Cardiac muscle cell (in vitro differentiated cells and primary cell): ENCODE measurements at regions not wholly inside any gene's neighbourhood (a gene's known extent, or its start where the extent isn't known, plus 50 kb on each side); places are given as distances from the start of the nearest gene placed in this dataset.

Experiments
- DNase-seq, 2 donors: peaks; one replicate each; pipeline versions ENCODE4 v3.0.0 to v3.0.0-alpha.2; 2010 to 2017; ENCODE audit warnings: low read depth in 1 of 2, low spot score in 1 of 2
- H3K27ac ChIP-seq: fragments of 200-600 bp; sonication (generic); 2 replicates; pipeline ENCODE4 v1.5.1; 2016
- H3K27me3 ChIP-seq: fragments of 200-600 bp; sonication (generic); 2 replicates; pipeline ENCODE4 v1.6.0; 2016; ENCODE audit warnings: control low read depth
- H3K36me3 ChIP-seq: fragments of 200-600 bp; sonication (generic); 2 replicates; pipeline ENCODE4 v1.5.1; 2016; ENCODE audit warnings: control low read depth
- H3K4me1 ChIP-seq: fragments of 200-600 bp; sonication (generic); 2 replicates; pipeline ENCODE4 v1.8.1; 2017; ENCODE audit warnings: low read depth, mild to moderate bottlenecking, mixed run types
- H3K4me3 ChIP-seq: fragments of 200-600 bp; sonication (generic); 2 replicates; pipeline ENCODE4 v1.5.1; 2016; ENCODE audit warnings: mild to moderate bottlenecking
- H3K9me3 ChIP-seq: fragments of 200-600 bp; sonication (generic); 2 replicates; pipeline ENCODE4 v1.5.1; 2017; ENCODE audit warnings: low read depth, mild to moderate bottlenecking, control low read depth
- CTCF ChIP-seq: IDR thresholded peaks from 2 replicates; pipeline ENCODE4 v1.5.1; 2012; ENCODE audit warnings: low read depth, mild to moderate bottlenecking, low read length

GRCh38 chr2:6487765-6488164, 377.9 kb downstream of the CMPK2 start:
- Histone ChIP-seq H3K27ac (no peak overlapping the region), H3K36me3 (no peaks in the 10 kb centered on the region), H3K4me3 (no peak overlapping the region), H3K27me3 (no peaks in the 10 kb centered on the region), H3K4me1 (no peaks in the 10 kb centered on the region), H3K9me3 (no peaks in the 10 kb centered on the region)
- DNase-seq = no peak
- no peak for TF ChIP-seq CTCF

GRCh38 chr2:6492573-6492972, 373.1 kb downstream of the CMPK2 start:
- no peaks in the 10 kb centered on the region for H3K27me3 ChIP-seq
- H3K27ac ChIP-seq = no peak overlapping the region
- no peak for DNase-seq
- no peaks in the 10 kb centered on the region for H3K36me3 ChIP-seq
- H3K4me1 ChIP-seq = no peaks in the 10 kb centered on the region
- H3K9me3 ChIP-seq = no peaks in the 10 kb centered on the region
- no peak for TF ChIP-seq CTCF
- H3K4me3 ChIP-seq = no peak overlapping the region

- H3K4me3 ChIP-seq = no peak overlapping the region
- H3K9me3 ChIP-seq = no peaks in the 10 kb centered on the region
- H3K27me3 ChIP-seq = no peaks in the 10 kb centered on the region
- TF ChIP-seq CTCF = no peak
- H3K36me3 ChIP-seq = no peaks in the 10 kb centered on the region
- DNase-seq = no peak
- H3K4me1 ChIP-seq = no peaks in the 10 kb centered on the region
- no peak overlapping the region for H3K27ac ChIP-seq
Observed at GRCh38 chr2:6493266-6493665, 372.4 kb downstream of the CMPK2 start.

GRCh38 chr2:6493669-6494068, 372.0 kb downstream of the CMPK2 start:
- DNase-seq = no peak
- H3K9me3 ChIP-seq = no peaks in the 10 kb centered on the region
- no peak overlapping the region for H3K4me3 ChIP-seq
- no peak overlapping the region for H3K27ac ChIP-seq
- no peaks in the 10 kb centered on the region for H3K4me1 ChIP-seq
- TF ChIP-seq CTCF = no peak
- no peaks in the 10 kb centered on the region for H3K36me3 ChIP-seq
- H3K27me3 ChIP-seq = no peaks in the 10 kb centered on the region

- Histone ChIP-seq H3K27me3 (no peaks in the 10 kb centered on the region), H3K4me1 (no peaks in the 10 kb centered on the region), H3K4me3 (no peak overlapping the region), H3K27ac (no peak overlapping the region), H3K36me3 (no peaks in the 10 kb centered on the region), H3K9me3 (no peaks in the 10 kb centered on the region)
- no peak for TF ChIP-seq CTCF
- DNase-seq = no peak
Observed at GRCh38 chr2:6495466-6495865, 370.2 kb downstream of the CMPK2 start.

GRCh38 chr2:6496376-6496775, 369.3 kb downstream of the CMPK2 start:
- no peaks in the 10 kb centered on the region for H3K9me3 ChIP-seq

More at GRCh38 chr2:6496376-6496775, 369.3 kb downstream of the CMPK2 start:
- Histone ChIP-seq H3K27me3 (no peaks in the 10 kb centered on the region), H3K36me3 (no peaks in the 10 kb centered on the region), H3K27ac (no peak overlapping the region), H3K4me3 (no peak overlapping the region), H3K4me1 (no peaks in the 10 kb centered on the region)
- DNase-seq = no peak
- no peak for TF ChIP-seq CTCF
